ENCODE measurements at regions not wholly inside any gene's neighbourhood (a gene's known extent, or its start where the extent isn't known, plus 50 kb on each side); places are given as distances from the start of the nearest gene placed in this dataset.

- no peak for TF ChIP-seq CTCF (IDR thresholded peaks at IDR 0.05)
- TF ChIP-seq POLR2A (IDR thresholded peaks at IDR 0.05), result no peak
These were observed 293.9 kb upstream of the PRKD1 start for GRCh38 chr14:30221546-30221945.
